NCI-H2107 (cell line): ENCODE measurements at regions not wholly inside any gene's neighbourhood (a gene's known extent, or its start where the extent isn't known, plus 50 kb on each side); places are given as distances from the start of the nearest gene placed in this dataset.

Experiments
- DNase-seq: peaks from one replicate; lab custom pipeline; 2025; lab: John Stamatoyannopoulos, UW

GRCh38 chr11:95692526-95693260 lies 96.9 kb downstream of the FAM76B start:
- DNase-seq, result no peak

- DNase-seq, result no peak
Observed at GRCh38 chr11:95690100-95690499, 99.5 kb downstream of the FAM76B start.

DNA sequence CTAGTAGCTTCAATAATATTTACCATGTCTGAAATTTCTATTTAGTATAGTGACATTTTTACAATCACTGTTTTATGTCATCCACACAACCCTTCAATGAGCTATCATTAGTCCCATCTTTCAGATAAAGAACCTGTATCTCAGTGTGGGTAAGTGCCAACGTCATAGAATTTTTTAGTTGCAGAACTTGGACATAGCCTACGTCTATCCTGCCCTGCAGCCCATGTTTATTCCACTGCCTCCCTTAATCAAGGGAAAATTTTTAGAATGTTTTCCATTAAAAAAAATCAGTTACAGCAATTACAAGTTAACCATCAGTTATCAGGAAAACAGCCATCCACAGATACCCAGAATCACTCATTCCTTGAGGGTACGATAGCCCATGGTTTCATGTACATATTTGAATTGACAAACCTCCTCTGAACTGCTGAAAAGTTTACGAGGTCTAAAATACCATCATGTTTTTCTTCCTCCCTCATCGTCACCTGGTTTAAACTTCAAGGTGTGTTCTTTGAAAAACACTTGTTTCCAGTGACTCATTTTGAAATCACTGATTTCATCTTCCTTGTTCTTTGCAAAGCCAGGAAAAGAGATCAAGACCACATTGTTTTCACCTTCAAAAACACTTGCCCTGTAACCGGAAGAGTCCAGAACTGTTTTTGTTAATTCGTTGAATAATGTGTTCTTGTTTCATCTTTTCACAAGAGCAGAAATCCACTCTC lies 100.9 kb downstream of the FAM76B start:
- DNase-seq, result no peak

DNA sequence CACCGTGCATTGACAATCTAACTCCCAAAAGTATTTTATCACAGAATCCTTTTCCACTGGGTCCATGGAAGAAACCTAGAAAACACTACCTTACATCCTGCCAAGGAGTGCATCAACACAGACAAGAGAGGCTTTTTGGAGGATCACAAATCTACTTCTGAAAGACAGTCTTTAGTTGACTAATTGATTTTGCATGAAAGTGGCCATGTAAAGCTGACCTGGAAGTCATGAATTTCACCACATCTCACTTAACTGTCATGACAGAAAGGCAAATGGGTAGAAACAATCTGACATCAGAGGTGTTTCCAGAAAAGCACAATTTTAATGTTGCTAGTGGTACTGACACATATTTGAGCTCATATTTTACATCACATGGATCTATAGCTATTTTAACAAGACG lies 101.6 kb downstream of the FAM76B start:
- no peak for DNase-seq

DNA sequence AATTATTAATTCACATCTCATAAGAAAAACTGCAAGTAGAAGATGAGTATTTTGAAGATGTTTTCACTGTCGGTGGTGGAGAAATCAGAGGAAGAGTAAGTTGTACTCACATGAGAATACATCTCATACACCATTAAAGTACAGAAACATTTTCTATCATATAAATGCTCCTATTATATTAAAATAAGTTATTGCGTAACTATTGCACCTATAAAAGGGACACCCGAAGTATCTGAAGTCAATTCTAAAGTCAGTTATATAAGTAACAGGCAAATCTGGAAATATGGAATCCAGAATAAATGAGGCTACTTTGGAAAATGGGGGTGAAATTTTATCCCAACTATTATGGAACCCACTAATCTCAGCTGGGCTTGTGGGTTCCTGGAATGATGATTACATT lies 103.3 kb downstream of the FAM76B start:
- DNase-seq, result no peak

DNA sequence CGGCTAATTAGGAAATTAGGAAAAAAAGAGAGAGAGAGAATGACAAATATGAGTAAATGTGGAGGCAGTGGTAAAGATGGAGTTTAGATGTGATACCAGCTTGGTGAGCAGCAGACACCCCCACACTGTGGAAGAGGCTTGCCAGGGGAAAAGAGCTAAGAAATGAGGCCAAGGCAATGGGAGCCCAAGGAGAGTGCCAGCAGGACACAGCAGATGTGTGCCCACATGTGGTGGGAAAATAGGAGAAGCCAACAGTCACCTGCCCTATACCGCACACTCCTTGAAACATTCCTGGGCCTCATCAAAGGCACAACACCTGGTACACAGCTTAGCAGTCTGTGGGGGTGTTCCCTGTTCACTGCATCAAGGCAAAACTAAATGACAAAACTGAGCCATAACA lies 104.9 kb downstream of the FAM76B start:
- DNase-seq, result no peak

- no peak for DNase-seq
Observed at GRCh38 chr11:95684170-95684569, 105.4 kb downstream of the FAM76B start.

DNA sequence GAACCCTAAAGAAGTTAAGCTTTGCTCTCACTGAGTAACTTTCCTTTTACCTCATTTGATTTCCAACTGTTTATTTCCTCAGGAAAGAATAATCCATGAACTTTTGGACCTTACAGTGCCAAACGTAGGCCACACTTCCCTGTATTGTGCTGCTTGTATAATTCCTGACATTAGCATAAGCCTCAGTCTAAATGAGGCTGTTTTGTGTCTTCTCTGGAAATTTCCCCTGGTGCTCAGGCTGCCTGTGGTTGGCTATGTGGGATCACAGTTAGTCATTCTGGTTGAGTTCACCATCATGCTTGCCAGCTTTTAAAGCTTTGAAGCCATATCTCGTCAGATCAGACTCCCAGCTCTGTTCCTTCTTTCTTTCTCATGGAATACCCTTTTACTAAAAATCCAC lies 107.0 kb downstream of the FAM76B start:
- no peak for DNase-seq

- no peak for DNase-seq
Observed at GRCh38 chr11:95680169-95680929, 109.2 kb downstream of the FAM76B start.

DNA sequence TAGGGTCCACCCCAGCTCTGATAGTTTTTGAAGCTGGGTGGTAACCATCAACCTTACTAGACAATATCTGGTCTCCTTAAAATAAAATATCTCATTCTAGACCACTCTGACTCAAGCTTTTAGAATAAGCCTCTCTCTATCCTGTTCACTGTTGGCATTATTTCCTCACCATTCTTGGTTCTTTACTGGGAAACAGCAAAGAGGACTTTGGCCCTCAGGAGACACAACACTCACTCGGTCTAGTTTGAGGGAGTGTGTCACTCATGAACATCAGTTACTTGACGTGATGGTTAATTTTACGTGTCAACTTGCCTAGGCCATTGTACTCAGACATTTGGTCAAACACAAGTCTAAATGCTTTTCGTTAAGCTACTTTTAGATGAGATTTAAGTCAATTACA lies 110.6 kb downstream of the FAM76B start:
- DNase-seq, result no peak

GRCh38 chr11:95676308-95676707 lies 113.3 kb downstream of the FAM76B start:
- DNase-seq, result no peak

- DNase-seq, result no peak
Observed at GRCh38 chr11:95675585-95675984, 114.0 kb downstream of the FAM76B start.

GRCh38 chr11:95674657-95675358 lies 114.8 kb downstream of the FAM76B start:
- DNase-seq, result no peak

DNA sequence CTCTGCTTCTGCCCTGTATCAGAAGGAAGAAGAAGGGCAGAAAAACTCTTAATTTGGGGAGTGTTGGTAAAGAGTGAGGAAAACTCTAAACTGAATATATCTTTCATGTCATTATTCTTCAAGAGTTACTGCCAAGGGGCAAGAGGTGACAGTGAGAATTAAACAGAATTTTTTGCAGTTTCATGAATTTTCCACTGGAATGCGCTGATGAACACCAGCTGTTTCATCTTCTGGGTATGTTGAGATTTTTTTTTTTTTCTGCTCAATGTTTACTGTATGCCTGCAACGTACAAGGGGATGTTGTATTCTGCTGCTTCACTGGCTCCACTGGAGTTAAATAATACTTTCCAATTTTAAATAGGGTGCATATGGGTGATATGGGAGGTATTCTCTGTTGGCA lies 117.8 kb downstream of the FAM76B start:
- no peak for DNase-seq

DNA sequence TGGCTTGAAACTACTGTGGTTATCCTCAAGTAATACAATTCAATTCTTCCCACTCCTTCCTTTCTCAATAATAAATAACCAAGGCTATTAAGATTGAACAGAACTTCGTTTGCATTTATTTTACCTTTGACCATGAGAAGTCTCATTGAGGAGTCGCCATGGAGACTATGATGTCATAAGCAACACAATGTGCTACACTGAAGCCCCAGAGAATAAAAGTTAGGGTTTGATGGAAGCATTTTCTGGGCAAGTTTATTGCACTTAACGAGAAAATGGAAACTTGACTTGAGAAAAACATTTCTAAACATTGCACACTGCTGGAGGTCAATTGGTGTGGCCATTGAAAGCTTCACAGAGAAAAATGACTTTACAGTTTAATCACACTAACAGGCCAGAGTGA lies 121.5 kb downstream of the FAM76B start:
- DNase-seq, result no peak

DNA sequence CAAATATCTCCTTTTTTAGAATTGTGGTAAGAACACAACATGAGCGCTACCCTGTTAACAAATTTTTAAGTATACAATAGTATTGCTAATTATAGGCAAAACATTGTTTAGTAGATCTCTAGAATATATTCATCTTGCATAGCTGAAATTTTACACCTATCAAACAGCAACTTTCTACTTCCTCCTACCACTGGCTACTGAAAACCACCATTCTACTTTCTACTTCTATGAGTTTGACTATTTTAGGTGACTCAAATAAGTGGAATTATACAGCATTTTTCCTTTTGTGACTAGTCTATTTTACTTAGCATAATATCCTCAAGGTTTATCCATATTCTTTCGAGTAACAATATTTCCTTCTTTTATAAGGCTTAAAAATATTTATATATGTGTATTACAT lies 128.4 kb downstream of the FAM76B start:
- DNase-seq, result no peak

DNA sequence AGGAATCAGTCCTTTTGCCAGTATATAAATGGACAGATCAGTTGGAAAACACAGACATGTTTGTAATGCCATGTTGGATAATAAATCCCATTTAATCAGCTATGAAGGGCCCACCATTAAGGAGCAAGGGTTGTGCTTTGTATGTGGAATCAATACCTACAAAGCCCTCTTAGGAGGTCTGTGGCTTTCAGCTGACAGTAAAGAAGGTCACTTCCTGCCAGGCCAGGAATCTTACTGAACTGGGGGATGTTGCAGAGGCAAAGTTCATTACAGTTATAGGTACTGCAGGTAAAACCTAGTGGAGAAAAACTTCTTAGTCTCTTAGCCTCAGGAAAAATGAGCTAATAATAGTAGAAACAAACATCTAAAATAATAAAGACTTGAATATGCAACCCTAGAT lies 129.5 kb downstream of the FAM76B start:
- no peak for DNase-seq

DNA sequence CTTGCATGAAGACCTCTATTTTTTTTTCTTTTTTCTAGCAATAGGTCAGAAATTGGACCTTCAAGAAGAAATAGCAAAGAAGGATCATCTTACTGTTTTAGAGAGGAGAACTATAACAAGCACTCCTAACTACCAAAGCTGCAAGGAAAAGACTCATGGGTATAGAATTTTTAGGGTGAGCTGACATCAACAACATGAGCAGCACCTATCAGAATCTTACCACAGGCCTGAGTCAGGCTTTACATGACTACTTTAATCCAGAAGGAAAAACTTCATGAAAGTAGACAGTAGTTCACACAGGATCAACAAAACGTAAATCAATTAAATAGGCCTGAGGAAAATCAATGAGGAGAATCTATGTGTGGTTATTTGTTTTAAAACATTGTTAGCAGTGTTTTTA lies 130.5 kb downstream of the FAM76B start:
- DNase-seq, result no peak

DNA sequence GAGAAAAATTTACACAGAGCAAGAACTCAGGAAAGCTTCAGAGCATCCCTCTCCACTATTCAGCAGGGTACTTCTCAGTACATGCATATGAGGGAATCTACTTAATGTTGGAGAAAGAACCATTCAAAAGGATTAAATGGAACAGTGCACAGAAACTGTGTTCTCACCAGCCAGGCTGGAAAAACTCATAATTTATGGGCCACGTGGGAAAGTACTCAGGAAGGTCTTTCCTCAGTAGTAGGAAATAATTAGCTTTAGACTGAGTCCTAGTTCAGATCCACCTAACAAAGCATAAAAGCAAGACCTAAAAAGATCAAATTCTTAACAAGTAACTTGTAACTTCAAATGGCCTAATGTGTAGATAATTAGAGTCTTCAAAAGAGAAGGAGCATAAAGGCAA lies 134.0 kb downstream of the FAM76B start:
- no peak for DNase-seq

DNA sequence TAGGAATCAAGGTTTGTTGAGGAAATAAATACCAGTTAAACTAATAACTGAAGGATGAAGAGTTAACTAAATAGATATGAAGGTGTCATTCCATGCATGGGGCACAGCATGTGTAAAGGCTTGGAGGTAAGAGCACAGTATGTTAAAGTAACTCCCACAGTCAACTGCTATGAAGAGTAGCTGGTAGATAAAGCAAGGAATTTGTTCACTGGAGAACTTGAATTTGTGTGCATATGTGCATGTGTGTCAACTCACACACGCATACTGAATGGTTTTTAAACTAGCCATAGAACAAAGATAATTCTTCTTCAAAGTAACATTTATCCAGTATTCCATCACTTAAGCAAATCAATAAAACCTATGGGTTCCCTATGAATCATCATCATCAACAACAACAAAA lies 135.9 kb downstream of the FAM76B start:
- DNase-seq, result no peak

DNA sequence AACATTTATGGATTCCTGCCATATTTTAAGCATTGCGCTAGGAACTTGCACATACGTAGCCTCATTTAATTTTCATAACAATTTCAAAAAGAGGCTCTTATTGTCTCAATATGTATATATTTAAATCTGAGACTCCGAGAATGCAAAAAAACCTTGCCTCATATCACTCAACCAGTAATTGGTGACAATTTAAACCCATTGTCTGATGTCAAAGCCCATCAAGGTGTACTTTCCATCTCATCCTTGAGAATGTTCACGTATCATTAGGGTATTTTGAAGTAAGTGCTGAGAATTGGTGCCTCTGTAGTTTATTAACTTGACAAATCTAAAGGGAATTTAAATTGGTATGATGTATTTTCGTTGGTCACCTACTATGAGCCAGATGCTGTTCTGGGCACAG lies 136.5 kb downstream of the FAM76B start:
- DNase-seq, result no peak

DNA sequence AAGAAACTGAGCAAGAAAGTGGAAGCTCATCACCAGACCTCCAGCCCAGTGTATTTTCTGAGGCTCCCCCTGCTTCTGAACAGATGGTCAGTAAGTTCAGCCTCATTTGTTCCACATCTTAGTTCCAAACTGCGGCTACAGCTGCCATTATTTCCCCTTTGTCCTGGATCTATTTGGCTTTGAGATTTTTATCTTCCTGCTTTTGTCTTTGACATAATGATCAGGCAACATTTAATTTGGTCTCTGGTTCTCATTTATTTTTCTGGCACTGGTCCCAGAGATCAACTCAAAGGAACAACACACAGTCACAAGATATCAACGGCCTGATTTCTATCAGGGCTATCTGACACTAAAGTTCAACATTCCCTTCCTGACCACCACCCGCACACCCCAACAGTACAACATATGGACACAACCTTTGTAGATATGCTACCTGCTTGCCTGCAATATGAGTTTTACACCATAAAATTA lies 137.5 kb downstream of the FAM76B start:
- DNase-seq, result no peak
